Choroid plexus epithelial cell (primary cell): ENCODE measurements at regions not wholly inside any gene's neighbourhood (a gene's known extent, or its start where the extent isn't known, plus 50 kb on each side); places are given as distances from the start of the nearest gene placed in this dataset.
A peak's percentile ranks its signal among the peaks of the same experiment; 100 is the strongest.

Experiments
- DNase-seq: peaks from one replicate; pipeline ENCODE4 v3.0.0-alpha.2; 2010; ENCODE audit warnings: low read depth
- H3K4me3 ChIP-seq: 2 replicates; pipeline ENCODE4 v1.5.1; 2011; ENCODE audit warnings: low read depth, mild to moderate bottlenecking, control low read depth, low read length, moderate library complexity
- CTCF ChIP-seq: conservative IDR thresholded peaks from 2 replicates; pipeline ENCODE4 v1.5.1; 2011; ENCODE audit warnings: low read depth, mild to moderate bottlenecking, control low read depth, inconsistent platforms, low read length, moderate library complexity

- no peak for TF ChIP-seq CTCF
- no peak overlapping the region for H3K4me3 ChIP-seq
- DNase-seq = no peak
Observed at GRCh38 chr12:106003297-106003696, 135.5 kb downstream of the NUAK1 start.

- DNase-seq = no peak
- no peak overlapping the region for H3K4me3 ChIP-seq
- no peak for TF ChIP-seq CTCF
Observed at GRCh38 chr12:106004289-106004688, 134.5 kb downstream of the NUAK1 start.

GRCh38 chr12:106006382-106006781, 132.4 kb downstream of the NUAK1 start:
- no peak for DNase-seq
- H3K4me3 ChIP-seq = no peak overlapping the region
- no peak for TF ChIP-seq CTCF

GRCh38 chr12:106006940-106007339, 131.8 kb downstream of the NUAK1 start:
- DNase-seq = no peak
- no peak for TF ChIP-seq CTCF
- no peak overlapping the region for H3K4me3 ChIP-seq

GRCh38 chr12:106010741-106011140, 128.0 kb downstream of the NUAK1 start:
- peak; percentile 72 for DNase-seq
- no peak overlapping the region for H3K4me3 ChIP-seq
- no peak for TF ChIP-seq CTCF
